SK-N-DZ (cell line): ENCODE measurements at regions not wholly inside any gene's neighbourhood (a gene's known extent, or its start where the extent isn't known, plus 50 kb on each side); places are given as distances from the start of the nearest gene placed in this dataset.

Experiments used
- DNase-seq: peaks from one replicate; pipeline ENCODE4 v3.0.0-alpha.2; 2015; ENCODE audit warnings: low spot score

GRCh38 chrX:46301903-46302302, 243.3 kb downstream of the ZNF674 start:
- no peak for DNase-seq

- DNase-seq = no peak
These were observed 246.4 kb downstream of the ZNF674 start for GRCh38 chrX:46298821-46299220.

GRCh38 chrX:46295963-46296362, 249.3 kb downstream of the ZNF674 start:
- DNase-seq = no peak

DNA sequence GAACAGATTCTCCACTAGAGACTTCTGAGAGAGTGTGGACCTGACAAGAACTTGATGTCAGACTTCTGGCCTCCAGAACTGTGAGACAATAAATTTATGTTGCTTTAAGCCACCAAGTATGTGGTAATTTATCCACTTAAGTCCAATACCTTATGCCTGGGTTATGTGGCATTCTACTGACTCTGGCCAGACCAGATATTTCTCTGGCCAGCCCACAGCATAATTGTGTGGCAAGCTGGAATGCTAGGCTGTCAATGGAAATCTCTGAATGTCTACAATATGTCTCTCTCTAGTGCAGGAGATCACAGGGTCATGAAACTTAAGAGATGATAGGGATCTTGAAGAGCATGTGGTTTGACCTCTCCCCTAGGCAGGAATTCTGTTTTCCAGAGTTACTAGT, 251.0 kb downstream of the ZNF674 start:
- no peak for DNase-seq

DNA sequence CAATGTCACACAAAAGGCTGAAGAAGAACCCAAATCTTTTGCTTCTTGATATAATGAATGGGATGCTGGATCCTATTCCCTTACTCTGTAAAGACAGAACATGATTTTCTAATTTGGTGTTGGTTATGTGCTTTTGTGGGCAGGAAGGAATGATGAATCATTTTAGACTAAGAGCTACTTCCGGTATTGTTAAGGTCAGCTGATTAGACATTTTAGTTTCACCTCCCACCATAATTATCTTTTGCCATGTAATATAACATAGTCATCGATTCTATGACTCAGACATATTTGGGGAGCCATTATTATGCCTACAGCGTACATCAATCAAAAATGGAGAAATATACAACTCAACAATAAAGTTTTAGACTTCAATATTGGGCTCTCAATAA, 265.3 kb downstream of the ZNF674 start:
- DNase-seq = no peak

DNA sequence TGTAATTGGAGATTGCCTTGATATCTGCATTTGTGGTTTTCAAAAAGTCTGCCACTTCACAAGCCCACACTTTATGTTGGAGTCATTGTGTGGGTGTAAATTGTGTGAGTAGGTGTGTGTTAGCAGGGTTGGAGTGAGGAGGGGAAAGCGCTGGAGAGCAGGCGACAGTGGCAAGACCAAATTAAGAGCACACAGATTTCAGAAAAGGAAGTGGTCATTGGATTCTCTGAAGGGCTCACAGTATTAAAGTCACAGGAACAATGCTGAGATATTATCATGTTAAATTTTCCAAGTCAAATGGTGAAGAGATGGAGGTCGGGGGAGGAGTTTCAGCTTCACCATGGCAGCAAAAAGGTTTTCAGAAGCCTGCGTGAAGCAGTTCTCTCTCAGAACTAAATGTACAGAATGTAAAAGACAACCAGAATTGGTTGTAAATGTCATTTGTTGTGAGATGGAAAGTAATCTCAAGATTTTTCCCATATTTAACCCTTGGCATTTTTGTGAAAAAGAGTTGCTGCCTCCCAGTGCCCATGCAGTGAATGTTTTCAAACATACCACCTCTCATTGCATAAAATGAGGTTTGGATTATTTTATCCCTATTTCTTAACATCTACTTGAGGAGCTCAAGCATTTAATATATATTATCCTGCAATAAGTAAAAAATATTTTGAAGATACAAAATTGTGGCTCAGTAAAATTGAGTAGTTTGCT, 265.9 kb downstream of the ZNF674 start:
- DNase-seq = no peak

GRCh38 chrX:46278572-46278971, 266.6 kb downstream of the ZNF674 start:
- no peak for DNase-seq

- DNase-seq = no peak
These were observed 276.8 kb downstream of the ZNF674 start for GRCh38 chrX:46268412-46268811.

DNA sequence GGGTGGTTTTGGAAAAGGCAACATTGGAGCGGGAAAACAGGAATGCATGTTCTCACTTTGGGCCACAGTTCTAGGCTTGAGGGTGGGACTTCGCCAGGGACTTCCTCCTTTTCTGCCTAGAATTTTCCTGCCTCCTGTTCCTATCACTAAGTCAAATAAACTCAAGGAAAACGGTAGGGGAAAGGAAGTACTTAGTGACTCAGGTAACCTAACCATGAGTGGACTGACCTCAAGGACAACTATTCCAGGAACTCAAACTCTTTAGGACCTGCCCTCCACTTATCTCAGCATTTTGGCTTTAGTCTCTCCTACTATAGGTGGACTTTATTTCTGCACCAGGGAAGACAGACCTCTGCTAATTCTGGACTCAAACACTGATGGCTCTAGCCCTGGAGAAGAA, 281.7 kb downstream of the ZNF674 start:
- no peak for DNase-seq

- DNase-seq = no peak
These were observed 282.9 kb downstream of the ZNF674 start for GRCh38 chrX:46262304-46262703.

DNA sequence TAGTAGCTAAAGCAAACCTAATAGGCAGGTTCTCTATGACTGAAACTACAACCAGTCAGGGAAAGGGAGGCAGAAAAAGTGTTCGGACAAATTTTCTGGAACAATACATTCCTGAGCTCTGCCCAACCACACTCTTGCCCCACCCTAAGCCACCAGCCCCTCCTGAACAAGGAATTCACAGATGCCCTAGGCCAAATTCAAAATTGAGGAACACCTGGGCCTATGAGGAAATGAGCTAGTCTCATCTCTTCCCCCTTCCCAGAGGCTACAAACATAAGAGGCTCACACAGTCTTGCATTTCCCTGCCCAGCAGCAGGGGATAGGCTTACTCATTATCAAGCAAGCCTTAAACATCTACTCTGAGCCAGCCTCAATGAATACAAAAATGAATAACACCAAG, 284.7 kb downstream of the ZNF674 start:
- DNase-seq = no peak

- no peak for DNase-seq
These were observed 286.9 kb downstream of the ZNF674 start for GRCh38 chrX:46258356-46258755.

DNA sequence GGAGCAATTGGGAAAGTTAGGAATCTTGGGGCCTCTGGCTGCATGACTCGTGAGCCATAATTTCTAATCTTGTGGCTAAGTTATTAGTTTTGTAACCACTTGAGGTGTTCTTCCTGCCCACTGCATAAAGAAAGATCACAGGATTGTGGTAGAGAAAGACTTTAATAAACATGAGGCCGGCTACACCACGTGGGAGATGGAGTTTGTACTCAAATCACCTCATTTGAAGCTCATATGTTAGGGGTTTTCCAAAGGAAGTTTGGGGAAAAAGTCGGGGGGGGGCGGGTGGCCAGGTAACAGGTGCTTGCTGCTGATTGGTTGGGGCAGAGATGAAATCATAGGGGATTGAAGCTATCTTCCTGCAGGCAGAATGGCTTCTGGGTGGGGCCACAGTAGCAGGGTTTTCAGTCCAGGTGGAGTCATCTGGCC, 287.8 kb downstream of the ZNF674 start:
- no peak for DNase-seq

GRCh38 chrX:46256875-46257274, 288.3 kb downstream of the ZNF674 start:
- DNase-seq = no peak

GRCh38 chrX:46255046-46255445, 290.2 kb downstream of the ZNF674 start:
- DNase-seq = no peak

GRCh38 chrX:46254641-46255040, 290.6 kb downstream of the ZNF674 start:
- DNase-seq = no peak

DNA sequence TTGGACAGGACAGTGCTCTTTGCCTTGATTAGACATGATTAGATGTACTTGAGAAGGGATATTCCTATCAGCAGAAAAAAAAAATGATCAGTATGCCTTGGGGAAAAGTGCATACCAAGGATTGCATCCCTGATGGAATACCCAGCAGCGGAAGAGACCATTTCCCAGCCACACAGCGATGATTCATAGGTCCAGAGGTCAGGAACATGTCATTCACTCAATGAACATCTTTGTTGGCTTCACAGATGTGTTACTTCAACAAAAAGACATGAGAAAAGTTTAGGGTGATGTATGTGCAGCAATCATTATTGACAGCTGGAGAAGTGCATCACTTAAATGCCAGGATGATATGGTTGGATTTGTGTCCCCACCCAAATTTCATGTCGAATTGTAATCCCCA, 293.5 kb downstream of the ZNF674 start:
- no peak for DNase-seq

- DNase-seq = no peak
These were observed 295.1 kb downstream of the ZNF674 start for GRCh38 chrX:46250151-46250550.

- no peak for DNase-seq
These were observed 297.8 kb downstream of the ZNF674 start for GRCh38 chrX:46247456-46247855.

DNA sequence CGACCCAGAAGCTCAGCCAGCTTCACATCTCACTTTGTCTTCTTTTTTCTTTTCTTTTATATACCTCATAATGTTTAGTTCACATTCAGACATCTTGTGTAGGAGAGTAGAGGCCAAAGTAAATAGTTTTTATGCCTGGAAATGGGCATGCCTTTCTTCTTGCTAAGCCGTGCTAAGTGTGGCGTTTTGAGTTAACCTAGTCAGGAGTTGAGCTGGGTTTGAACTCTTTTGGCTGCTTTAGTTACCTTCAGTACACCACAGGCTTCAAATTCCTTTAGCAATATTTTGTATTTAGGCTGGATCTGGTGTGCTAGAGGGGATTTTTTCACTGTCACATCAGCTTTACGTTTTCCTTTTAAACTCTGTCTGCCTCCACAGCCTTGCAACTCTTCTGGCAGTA, 300.8 kb downstream of the ZNF674 start:
- DNase-seq = no peak

DNA sequence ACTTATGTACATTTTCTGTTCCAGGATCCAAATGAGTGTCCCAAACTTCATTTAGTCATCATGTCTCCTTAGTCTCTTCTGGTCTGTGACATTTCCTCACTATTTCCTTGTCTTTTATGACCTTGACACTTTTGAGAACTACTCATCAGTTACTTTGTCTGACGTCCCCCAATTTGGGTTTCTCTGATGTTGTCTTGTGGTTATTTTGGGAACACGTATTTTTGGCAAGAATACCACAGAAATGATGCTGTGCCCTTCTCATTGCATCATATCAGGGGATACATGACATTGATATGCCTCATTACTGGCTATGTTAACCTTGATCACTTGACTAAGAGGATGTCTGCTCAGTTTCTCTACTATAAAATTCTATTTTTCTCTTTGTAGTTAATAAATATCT, 308.8 kb downstream of the ZNF674 start:
- DNase-seq = no peak

- no peak for DNase-seq
These were observed 309.4 kb downstream of the ZNF674 start for GRCh38 chrX:46235778-46236177.

GRCh38 chrX:46234775-46235174, 310.4 kb downstream of the ZNF674 start:
- DNase-seq = no peak

GRCh38 chrX:46228389-46228788, 316.8 kb downstream of the ZNF674 start:
- no peak for DNase-seq
